A673 (cell line): ENCODE measurements at regions not wholly inside any gene's neighbourhood (a gene's known extent, or its start where the extent isn't known, plus 50 kb on each side); places are given as distances from the start of the nearest gene placed in this dataset.

Experiments
- EZH2 ChIP-seq: fragments of 200-600 bp; sonication (generic); IDR thresholded peaks from 2 replicates; pipeline ENCODE4 v1.6.1; 2017; ENCODE audit warnings: borderline replicate concordance, low read depth, mild to moderate bottlenecking, mixed read lengths, antibody characterized with exemption, low read length; ENCODE audit not compliant: poor library complexity, severe bottlenecking
- TF ChIP-seq, protein P1 (sequence below): fragments of 300-800, 200-600 bp; sonication (generic); conservative IDR thresholded peaks from 2 replicates; pipeline ENCODE4 v1.5.1; 2017; ENCODE audit warnings: low read depth, mild to moderate bottlenecking, antibody characterized with exemption, low read length, moderate library complexity, mixed read lengths

DNA sequence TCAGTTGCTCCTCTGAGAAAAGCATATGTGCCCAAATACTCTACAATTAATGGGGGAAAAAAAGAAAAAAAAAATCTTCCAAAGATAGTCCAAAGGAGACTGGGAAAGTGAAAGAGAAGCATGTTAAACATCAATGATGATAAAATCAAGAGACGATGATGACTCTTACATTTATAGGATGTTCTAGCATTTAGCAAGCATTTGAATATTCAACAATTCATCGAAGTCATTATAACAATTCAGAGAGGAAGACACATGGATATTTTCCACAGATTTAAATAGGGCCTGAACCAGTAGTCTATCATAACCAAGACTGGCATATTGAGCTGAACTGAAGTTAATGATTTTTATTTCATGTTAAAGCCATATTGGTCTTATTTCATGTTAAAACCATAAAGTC is 528.4 kb downstream of the INHBA start:
- TF ChIP-seq, protein P1, sequence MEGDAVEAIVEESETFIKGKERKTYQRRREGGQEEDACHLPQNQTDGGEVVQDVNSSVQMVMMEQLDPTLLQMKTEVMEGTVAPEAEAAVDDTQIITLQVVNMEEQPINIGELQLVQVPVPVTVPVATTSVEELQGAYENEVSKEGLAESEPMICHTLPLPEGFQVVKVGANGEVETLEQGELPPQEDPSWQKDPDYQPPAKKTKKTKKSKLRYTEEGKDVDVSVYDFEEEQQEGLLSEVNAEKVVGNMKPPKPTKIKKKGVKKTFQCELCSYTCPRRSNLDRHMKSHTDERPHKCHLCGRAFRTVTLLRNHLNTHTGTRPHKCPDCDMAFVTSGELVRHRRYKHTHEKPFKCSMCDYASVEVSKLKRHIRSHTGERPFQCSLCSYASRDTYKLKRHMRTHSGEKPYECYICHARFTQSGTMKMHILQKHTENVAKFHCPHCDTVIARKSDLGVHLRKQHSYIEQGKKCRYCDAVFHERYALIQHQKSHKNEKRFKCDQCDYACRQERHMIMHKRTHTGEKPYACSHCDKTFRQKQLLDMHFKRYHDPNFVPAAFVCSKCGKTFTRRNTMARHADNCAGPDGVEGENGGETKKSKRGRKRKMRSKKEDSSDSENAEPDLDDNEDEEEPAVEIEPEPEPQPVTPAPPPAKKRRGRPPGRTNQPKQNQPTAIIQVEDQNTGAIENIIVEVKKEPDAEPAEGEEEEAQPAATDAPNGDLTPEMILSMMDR = no peak
- TF ChIP-seq EZH2 = no peak
